Mesendoderm (in vitro differentiated cells): ENCODE measurements at regions not wholly inside any gene's neighbourhood (a gene's known extent, or its start where the extent isn't known, plus 50 kb on each side); places are given as distances from the start of the nearest gene placed in this dataset.
A peak's percentile ranks its signal among the peaks of the same experiment; 100 is the strongest.
"Not testable (repeated sequence)": the region's sequence is repeated elsewhere in the genome, so short reads cannot be mapped to it uniquely, and the experiment has no call there.

Experiments
- DNase-seq: peaks from one replicate; pipeline ENCODE4 v3.0.0; 2013
- H2AK5ac ChIP-seq: 2 replicates; pipeline ENCODE4 v1.6.1; 2013; ENCODE audit warnings: low read length, inconsistent platforms
- H2BK120ac ChIP-seq: 2 replicates; pipeline ENCODE4 v1.6.1; 2013; ENCODE audit warnings: low read depth, mild to moderate bottlenecking, low read length, moderate library complexity, mixed read lengths
- H2BK15ac ChIP-seq: replicated peaks from 2 replicates; pipeline ENCODE4 v1.6.1; 2013; ENCODE audit warnings: low read depth, mild to moderate bottlenecking, moderate library complexity
- H2BK5ac ChIP-seq: 2 replicates; pipeline ENCODE4 v1.6.1; 2013; ENCODE audit warnings: low read length, inconsistent platforms
- H3K18ac ChIP-seq: 2 replicates; pipeline ENCODE4 v1.6.1; 2013; ENCODE audit warnings: mild to moderate bottlenecking, low read length, mixed read lengths
- H3K23ac ChIP-seq: one replicate; pipeline ENCODE4 v1.6.1; 2013; ENCODE audit warnings: low read length
- H3K27ac ChIP-seq: 2 replicates; pipeline ENCODE4 v1.5.1; 2013; ENCODE audit warnings: low read depth, mild to moderate bottlenecking, inconsistent platforms, low read length, moderate library complexity
- H3K27me3 ChIP-seq: 2 replicates; pipeline ENCODE4 v1.6.1; 2013; ENCODE audit warnings: low read length, control low read depth, mild to moderate bottlenecking, inconsistent platforms; ENCODE audit not compliant: insufficient read depth, poor library complexity
- H3K36me3 ChIP-seq: 2 replicates; pipeline ENCODE4 v1.6.1; 2013; ENCODE audit warnings: low read length, inconsistent platforms; ENCODE audit not compliant: control insufficient read depth, insufficient read depth
- H3K4ac ChIP-seq: one replicate; pipeline ENCODE4 v1.6.1; 2013; ENCODE audit warnings: low read depth, mild to moderate bottlenecking, low read length, moderate library complexity
- H3K4me1 ChIP-seq: 2 replicates; pipeline ENCODE4 v1.6.1; 2013; ENCODE audit warnings: low read depth, low read length, inconsistent platforms; ENCODE audit not compliant: control insufficient read depth
- H3K4me2 ChIP-seq: 2 replicates; pipeline ENCODE4 v1.6.1; 2013; ENCODE audit warnings: low read length
- H3K4me3 ChIP-seq: 2 replicates; pipeline ENCODE4 v1.5.1; 2013; ENCODE audit warnings: mild to moderate bottlenecking, low read length
- H3K56ac ChIP-seq: one replicate; pipeline ENCODE4 v1.6.1; 2013; ENCODE audit warnings: low read length
- H3K79me1 ChIP-seq: 2 replicates; pipeline ENCODE4 v1.6.1; 2013; ENCODE audit warnings: low read length, inconsistent platforms
- H3K79me2 ChIP-seq: 2 replicates; pipeline ENCODE4 v1.6.1; 2013; ENCODE audit warnings: mild to moderate bottlenecking, low read length; ENCODE audit not compliant: control insufficient read depth, insufficient read depth
- H3K9ac ChIP-seq: 2 replicates; pipeline ENCODE4 v1.6.1; 2013; ENCODE audit warnings: low read length, inconsistent platforms
- H4K5ac ChIP-seq: one replicate; pipeline ENCODE4 v1.6.1; 2013; ENCODE audit warnings: low read length
- H4K8ac ChIP-seq: one replicate; pipeline ENCODE4 v1.6.1; 2013; ENCODE audit warnings: low read depth, mild to moderate bottlenecking, control low read depth, low read length, moderate library complexity
- WGBS: extraction: QIAGEN DNeasy Blood & Tissue Kit; methylation state at CpG from one replicate; pipeline ENCODE4 v1.1.7; 2013; ENCODE audit warnings: low lambda C conversion rate, missing lambda C conversion rate; ENCODE audit not compliant: insufficient coverage; ENCODE audit errors: extremely low coverage; 5-methylcytosine and 5-hydroxymethylcytosine counted together

DNA sequence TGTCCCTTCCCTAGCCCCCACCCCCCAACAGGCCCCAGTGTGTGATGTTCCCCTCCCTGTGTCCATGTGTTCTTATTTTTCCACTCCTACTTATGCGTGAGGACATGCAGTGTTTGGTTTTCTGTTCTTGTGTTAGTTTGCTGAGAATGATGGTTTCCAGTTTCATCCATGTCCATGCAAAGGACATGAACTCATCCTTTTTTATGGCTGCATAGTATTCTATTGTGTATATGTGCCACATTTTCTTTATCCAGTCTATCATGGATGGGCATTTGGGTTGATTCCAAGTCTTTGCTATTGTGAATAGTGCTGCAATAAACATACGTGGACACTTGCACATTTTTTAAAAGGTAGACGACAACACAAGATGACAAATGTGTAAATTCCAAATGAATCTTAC is 192.5 kb upstream of the SAMSN1 start:
- H3K36me3 ChIP-seq, H2BK120ac ChIP-seq, H3K4me1 ChIP-seq, H3K23ac ChIP-seq, H2BK15ac ChIP-seq, H3K4me2 ChIP-seq, H2AK5ac ChIP-seq, H3K9ac ChIP-seq, H3K4ac ChIP-seq, H3K18ac ChIP-seq, H3K56ac ChIP-seq, H3K4me3 ChIP-seq, H4K5ac ChIP-seq, H2BK5ac ChIP-seq, H3K27me3 ChIP-seq, H3K79me2 ChIP-seq, DNase-seq, H3K79me1 ChIP-seq, H3K27ac ChIP-seq, H4K8ac ChIP-seq: not testable (repeated sequence)
- WGBS, result no CpG with 5 or more reads among the region's 3 CpGs

DNA sequence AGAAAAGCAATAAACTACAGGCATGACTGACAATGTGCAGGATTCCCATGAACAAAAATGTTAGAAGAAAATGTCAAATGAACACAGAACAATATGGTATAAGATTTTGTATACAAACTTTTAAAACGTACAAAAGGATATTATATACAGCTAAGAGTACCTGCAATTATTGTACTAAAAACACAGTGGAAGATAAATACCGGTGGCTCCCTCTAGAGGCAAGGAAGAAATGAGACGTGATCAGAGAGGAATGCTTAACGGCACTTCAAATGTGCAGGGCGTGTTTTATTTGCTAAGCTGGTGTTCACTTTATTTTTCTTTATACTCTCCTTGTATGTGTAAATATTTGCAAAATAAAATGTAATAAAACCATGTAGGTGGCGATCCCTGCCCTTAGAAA is 191.8 kb upstream of the SAMSN1 start:
- Histone ChIP-seq H2BK15ac (no peak overlapping the region), H3K79me2 (no peaks in the 10 kb centered on the region), H3K4ac (no peak overlapping the region), H4K5ac (no peak overlapping the region), H3K18ac (no peak overlapping the region), H3K27ac (no peak overlapping the region), H2BK120ac (no peak overlapping the region), H2BK5ac (no peak overlapping the region), H3K23ac (no peak overlapping the region), H2AK5ac (no peak overlapping the region), H3K4me3 (no peak overlapping the region), H3K27me3 (no peaks in the 10 kb centered on the region), H3K4me1 (no peaks in the 10 kb centered on the region), H3K36me3 (no peaks in the 10 kb centered on the region), H3K4me2 (no peak overlapping the region), H4K8ac (no peak overlapping the region), H3K56ac (no peak overlapping the region), H3K9ac (no peak overlapping the region), H3K79me1 (no peaks in the 10 kb centered on the region)
- DNase-seq, result peak; percentile 66
- WGBS, result no CpG with 5 or more reads among the region's 6 CpGs

GRCh38 chr21:14737284-14737691 is 191.2 kb upstream of the SAMSN1 start:
- Histone ChIP-seq H3K79me2 (no peaks in the 10 kb centered on the region), H4K5ac (no peak overlapping the region), H3K79me1 (no peaks in the 10 kb centered on the region), H3K36me3 (no peaks in the 10 kb centered on the region), H2AK5ac (no peak overlapping the region), H3K23ac (no peak overlapping the region), H3K4me3 (no peak overlapping the region), H3K4me2 (no peak overlapping the region), H3K4ac (no peak overlapping the region), H3K27me3 (no peaks in the 10 kb centered on the region), H3K18ac (no peak overlapping the region), H2BK15ac (no peak overlapping the region), H3K27ac (no peak overlapping the region), H4K8ac (no peak overlapping the region), H2BK120ac (no peak overlapping the region), H2BK5ac (no peak overlapping the region), H3K9ac (no peak overlapping the region), H3K4me1 (no peaks in the 10 kb centered on the region), H3K56ac (no peak overlapping the region)
- no CpG with 5 or more reads among the region's 2 CpGs for WGBS
- DNase-seq, result no peak

GRCh38 chr21:14736672-14737071 is 190.6 kb upstream of the SAMSN1 start:
- no peaks in the 10 kb centered on the region for H3K79me1 ChIP-seq
- H3K4me3 ChIP-seq, result no peak overlapping the region
- H4K5ac ChIP-seq, result no peak overlapping the region
- no peaks in the 10 kb centered on the region for H3K27me3 ChIP-seq
- H3K4me1 ChIP-seq, result no peaks in the 10 kb centered on the region
- WGBS, result no CpG with 5 or more reads among the region's 2 CpGs
- H3K56ac ChIP-seq, result no peak overlapping the region
- H2AK5ac ChIP-seq, result no peak overlapping the region
- H2BK120ac ChIP-seq, result no peak overlapping the region
- no peaks in the 10 kb centered on the region for H3K36me3 ChIP-seq
- no peak overlapping the region for H3K23ac ChIP-seq
- H3K4ac ChIP-seq, result no peak overlapping the region
- H3K9ac ChIP-seq, result no peak overlapping the region
- no peak overlapping the region for H3K18ac ChIP-seq
- H4K8ac ChIP-seq, result no peak overlapping the region
- no peak overlapping the region for H3K27ac ChIP-seq
- no peaks in the 10 kb centered on the region for H3K79me2 ChIP-seq
- H3K4me2 ChIP-seq, result no peak overlapping the region
- H2BK5ac ChIP-seq, result no peak overlapping the region
- H2BK15ac ChIP-seq, result no peak overlapping the region
- no peak for DNase-seq

- Histone ChIP-seq H3K4ac (no peak overlapping the region), H4K8ac (no peak overlapping the region), H3K4me1 (no peaks in the 10 kb centered on the region), H2BK5ac (no peak overlapping the region), H3K27ac (no peak overlapping the region), H2BK120ac (no peak overlapping the region), H3K4me2 (no peak overlapping the region), H3K18ac (no peak overlapping the region), H3K9ac (no peak overlapping the region), H3K27me3 (no peaks in the 10 kb centered on the region), H3K4me3 (no peak overlapping the region), H4K5ac (no peak overlapping the region), H2AK5ac (no peak overlapping the region), H3K23ac (no peak overlapping the region), H3K79me1 (no peaks in the 10 kb centered on the region), H3K36me3 (no peaks in the 10 kb centered on the region), H3K79me2 (no peaks in the 10 kb centered on the region), H3K56ac (no peak overlapping the region), H2BK15ac (no peak overlapping the region)
- WGBS, result 100% methylated on average over 1 of the region's 2 CpGs
- DNase-seq, result no peak
These were observed 190.0 kb upstream of the SAMSN1 start for GRCh38 chr21:14736162-14736561.

GRCh38 chr21:14734833-14735232 is 188.7 kb upstream of the SAMSN1 start:
- Histone ChIP-seq H4K8ac (no peak overlapping the region), H3K9ac (no peak overlapping the region), H2BK15ac (no peak overlapping the region), H3K79me1 (no peaks in the 10 kb centered on the region), H3K36me3 (no peaks in the 10 kb centered on the region), H3K27me3 (no peaks in the 10 kb centered on the region), H4K5ac (no peak overlapping the region), H3K56ac (no peak overlapping the region), H3K4ac (no peak overlapping the region), H3K23ac (no peak overlapping the region), H3K4me1 (no peaks in the 10 kb centered on the region), H3K4me3 (no peak overlapping the region), H3K27ac (no peak overlapping the region), H2BK5ac (no peak overlapping the region), H3K4me2 (no peak overlapping the region), H2AK5ac (no peak overlapping the region), H3K79me2 (no peaks in the 10 kb centered on the region), H3K18ac (no peak overlapping the region), H2BK120ac (no peak overlapping the region)
- WGBS, result no CpG with 5 or more reads among the region's 2 CpGs
- DNase-seq, result no peak
